Hepatocyte (in vitro differentiated cells): ENCODE measurements at regions not wholly inside any gene's neighbourhood (a gene's known extent, or its start where the extent isn't known, plus 50 kb on each side); places are given as distances from the start of the nearest gene placed in this dataset.

Source experiments
- DNase-seq: peaks from one replicate; pipeline ENCODE4 v3.0.0-alpha.2; 2016; ENCODE audit warnings: low spot score
- H2AFZ ChIP-seq: fragments of 200-600 bp; sonication (generic); 2 replicates; pipeline ENCODE4 v1.6.0; 2016; ENCODE audit warnings: antibody characterized with exemption, mild to moderate bottlenecking
- H3K27ac ChIP-seq: fragments of 200-600 bp; sonication (generic); 2 replicates; pipeline ENCODE4 v1.5.1; 2016; ENCODE audit warnings: mild to moderate bottlenecking
- H3K27me3 ChIP-seq: fragments of 200-600 bp; sonication (generic); 2 replicates; pipeline ENCODE4 v1.6.1; 2016
- H3K36me3 ChIP-seq: fragments of 200-600 bp; sonication (generic); replicated peaks from 2 replicates; pipeline ENCODE4 v1.5.1; 2016; ENCODE audit warnings: low read depth; ENCODE audit not compliant: insufficient read depth
- H3K4me1 ChIP-seq: fragments of 200-600 bp; sonication (generic); 2 replicates; pipeline ENCODE4 v1.5.1; 2016; ENCODE audit warnings: mild to moderate bottlenecking, moderate library complexity; ENCODE audit not compliant: insufficient read depth
- H3K4me2 ChIP-seq: fragments of 200-600 bp; sonication (generic); 2 replicates; pipeline ENCODE4 v1.6.0; 2016
- H3K4me3 ChIP-seq: fragments of 200-600 bp; sonication (generic); 2 replicates; pipeline ENCODE4 v1.5.1; 2016; ENCODE audit warnings: mild to moderate bottlenecking
- H3K79me2 ChIP-seq: fragments of 200-600 bp; sonication (generic); 2 replicates; pipeline ENCODE4 v1.6.0; 2017; ENCODE audit warnings: mild to moderate bottlenecking
- H3K9me2 ChIP-seq: fragments of 200-600 bp; sonication (generic); replicated peaks from 2 replicates; pipeline ENCODE4 v1.6.0; 2017; ENCODE audit warnings: mild to moderate bottlenecking; ENCODE audit not compliant: insufficient read depth
- H3K9me3 ChIP-seq: fragments of 200-600 bp; sonication (generic); 2 replicates; pipeline ENCODE4 v1.5.1; 2016; ENCODE audit warnings: low read depth, mild to moderate bottlenecking
- H4K20me1 ChIP-seq: fragments of 200-600 bp; sonication (generic); 2 replicates; pipeline ENCODE4 v1.6.0; 2016; ENCODE audit warnings: mild to moderate bottlenecking; ENCODE audit not compliant: insufficient read depth, poor library complexity, severe bottlenecking
- CTCF ChIP-seq: fragments of 200-600 bp; sonication (generic); IDR thresholded peaks from 2 replicates; pipeline ENCODE4 v1.5.1; 2016; ENCODE audit warnings: antibody characterized with exemption, mild to moderate bottlenecking; ENCODE audit not compliant: poor library complexity
- EZH2 ChIP-seq: fragments of 200-600 bp; sonication (generic); IDR thresholded peaks from 2 replicates; pipeline ENCODE4 v1.6.1; 2016; ENCODE audit warnings: antibody characterized with exemption, mild to moderate bottlenecking, borderline replicate concordance
- EZH2phosphoT487 ChIP-seq: fragments of 200-600 bp; sonication (generic); IDR thresholded peaks from one replicate; pipeline ENCODE4 v1.6.1; 2018; ENCODE audit warnings: antibody characterized with exemption, mild to moderate bottlenecking, low read depth, moderate library complexity; ENCODE audit not compliant: unreplicated experiment, severe bottlenecking
- WGBS: methylation state at CpG from one replicate; pipeline ENCODE4 v1.1.6; 2016; ENCODE audit warnings: low lambda C conversion rate; ENCODE audit errors: missing lambda C conversion rate; 5-methylcytosine and 5-hydroxymethylcytosine counted together

- no peak for DNase-seq
- no peaks in the 10 kb centered on the region for H3K27me3 ChIP-seq
- no peaks in the 10 kb centered on the region for H3K9me2 ChIP-seq
- H3K36me3 ChIP-seq, result peaks cover 4% of the 10 kb centered on the region
- H2AFZ ChIP-seq, result no peak overlapping the region
- no peaks in the 10 kb centered on the region for H4K20me1 ChIP-seq
- no peaks in the 10 kb centered on the region for H3K4me1 ChIP-seq
- H3K4me3 ChIP-seq, result no peak overlapping the region
- H3K27ac ChIP-seq, result no peak overlapping the region
- WGBS, result 72% methylated on average over 3 of the region's 3 CpGs
- no peaks in the 10 kb centered on the region for H3K9me3 ChIP-seq
- TF ChIP-seq EZH2 (no peak), EZH2phosphoT487 (no peak), CTCF (no peak)
- H3K4me2 ChIP-seq, result no peak overlapping the region
- H3K79me2 ChIP-seq, result no peaks in the 10 kb centered on the region
These were observed 75.9 kb upstream of the LSM6 start for GRCh38 chr4:146099585-146099984.

GRCh38 chr4:146098978-146099377 is 76.5 kb upstream of the LSM6 start:
- no peak overlapping the region for H3K4me2 ChIP-seq
- H3K9me3 ChIP-seq, result no peaks in the 10 kb centered on the region
- WGBS, result 90% methylated on average over 2 of the region's 2 CpGs
- TF ChIP-seq CTCF, result no peak
- TF ChIP-seq EZH2phosphoT487, result no peak
- TF ChIP-seq EZH2, result no peak
- DNase-seq, result no peak
- no peaks in the 10 kb centered on the region for H3K79me2 ChIP-seq
- no peak overlapping the region for H3K27ac ChIP-seq
- no peak overlapping the region for H2AFZ ChIP-seq
- no peak overlapping the region for H3K4me3 ChIP-seq
- peaks cover 4% of the 10 kb centered on the region for H3K36me3 ChIP-seq
- H3K27me3 ChIP-seq, result no peaks in the 10 kb centered on the region
- no peaks in the 10 kb centered on the region for H4K20me1 ChIP-seq
- no peaks in the 10 kb centered on the region for H3K4me1 ChIP-seq
- no peaks in the 10 kb centered on the region for H3K9me2 ChIP-seq

GRCh38 chr4:146098397-146098796 is 77.1 kb upstream of the LSM6 start:
- no peaks in the 10 kb centered on the region for H3K9me3 ChIP-seq
- H3K4me3 ChIP-seq, result no peak overlapping the region
- TF ChIP-seq EZH2phosphoT487, result no peak
- no peak for TF ChIP-seq EZH2
- TF ChIP-seq CTCF, result no peak
- WGBS, result 87% methylated on average over 1 of the region's 1 CpG
- no peak overlapping the region for H3K4me2 ChIP-seq
- peaks cover 4% of the 10 kb centered on the region for H3K36me3 ChIP-seq
- no peaks in the 10 kb centered on the region for H3K79me2 ChIP-seq
- H4K20me1 ChIP-seq, result no peaks in the 10 kb centered on the region
- H2AFZ ChIP-seq, result no peak overlapping the region
- no peaks in the 10 kb centered on the region for H3K27me3 ChIP-seq
- H3K4me1 ChIP-seq, result no peaks in the 10 kb centered on the region
- H3K27ac ChIP-seq, result no peak overlapping the region
- DNase-seq, result no peak
- no peaks in the 10 kb centered on the region for H3K9me2 ChIP-seq

- Histone ChIP-seq H3K9me3 (no peaks in the 10 kb centered on the region), H3K4me3 (no peak overlapping the region), H3K27me3 (no peaks in the 10 kb centered on the region), H2AFZ (no peak overlapping the region), H3K9me2 (no peaks in the 10 kb centered on the region), H3K36me3 (no peaks in the 10 kb centered on the region), H3K27ac (peak overlapping the region; percentile 16), H3K4me2 (no peak overlapping the region), H3K79me2 (no peaks in the 10 kb centered on the region), H4K20me1 (no peaks in the 10 kb centered on the region), H3K4me1 (no peaks in the 10 kb centered on the region)
- no peak for DNase-seq
- TF ChIP-seq EZH2 (no peak), CTCF (no peak), EZH2phosphoT487 (no peak)
- 84% methylated on average over 2 of the region's 2 CpGs for WGBS
These were observed 79.1 kb upstream of the LSM6 start for GRCh38 chr4:146096371-146096770.
